Breast epithelium (tissue), 4 donors: ENCODE measurements at regions not wholly inside any gene's neighbourhood (a gene's known extent, or its start where the extent isn't known, plus 50 kb on each side); places are given as distances from the start of the nearest gene placed in this dataset.

Experiments
- DNase-seq, 2 donors: peaks; one replicate each; pipeline ENCODE4 v3.0.0-alpha.2; 2019; ENCODE audit warnings: low spot score in 2 of 2
- H3K27ac ChIP-seq, 2 donors: fragments of 200-600 bp; sonication (generic) in 1 of 2; one replicate each; pipeline ENCODE4 v1.5.1; 2016 to 2019; ENCODE audit warnings: mild to moderate bottlenecking in 1 of 2
- H3K27me3 ChIP-seq, 2 donors: fragments of 200-600 bp; sonication (generic) in 1 of 2; one replicate each; pipeline versions ENCODE4 v1.5.1 to v1.6.0; 2017 to 2019; ENCODE audit warnings: control low read depth in 1 of 2, mild to moderate bottlenecking in 1 of 2
- H3K36me3 ChIP-seq: fragments of 200-600 bp; one replicate; pipeline ENCODE4 v1.5.1; 2019
- H3K4me1 ChIP-seq, 2 donors: fragments of 200-600 bp; sonication (generic); one replicate each; pipeline ENCODE4 v1.5.1; 2016 to 2019; ENCODE audit warnings: control low read depth in 1 of 2
- H3K4me3 ChIP-seq, 3 donors: fragments of 200-600 bp; sonication (generic); 1 replicate in 2 of 3; 2 replicates in 1 of 3; pipeline ENCODE4 v1.5.1; 2016 to 2019; ENCODE audit warnings: mild to moderate bottlenecking in 3 of 3, moderate library complexity in 2 of 3
- H3K9me3 ChIP-seq, 2 donors: fragments of 200-600 bp; sonication (generic) in 1 of 2; one replicate each; pipeline ENCODE4 v1.5.1; 2016 to 2019; ENCODE audit warnings: control low read depth in 1 of 2
- POLR2A ChIP-seq: fragments of 450-650 bp; IDR thresholded peaks from one replicate; pipeline ENCODE4 v1.6.1; 2016; ENCODE audit warnings: antibody characterized with exemption, mild to moderate bottlenecking, moderate library complexity
- POLR2AphosphoS5 ChIP-seq, 3 donors: sonication (generic); formaldehyde crosslinking; IDR thresholded peaks; one replicate each; pipeline ENCODE4 v1.6.1; 2017; ENCODE audit warnings: antibody characterized with exemption in 3 of 3
- intact Hi-C: fragments of 100-400 bp; cut with DNase I; formaldehyde crosslinking; loops from one replicate; pipeline ENCODE4 v1.15.1; 2023; ENCODE audit warnings: low total_unique reads
- TF ChIP-seq, protein P1 (sequence below), 3 donors: fragments of 450-650 bp; IDR thresholded peaks; one replicate each; pipeline ENCODE4 v1.5.1; 2016 to 2017; ENCODE audit warnings: antibody characterized with exemption in 3 of 3, mild to moderate bottlenecking in 3 of 3, moderate library complexity in 3 of 3

DNA sequence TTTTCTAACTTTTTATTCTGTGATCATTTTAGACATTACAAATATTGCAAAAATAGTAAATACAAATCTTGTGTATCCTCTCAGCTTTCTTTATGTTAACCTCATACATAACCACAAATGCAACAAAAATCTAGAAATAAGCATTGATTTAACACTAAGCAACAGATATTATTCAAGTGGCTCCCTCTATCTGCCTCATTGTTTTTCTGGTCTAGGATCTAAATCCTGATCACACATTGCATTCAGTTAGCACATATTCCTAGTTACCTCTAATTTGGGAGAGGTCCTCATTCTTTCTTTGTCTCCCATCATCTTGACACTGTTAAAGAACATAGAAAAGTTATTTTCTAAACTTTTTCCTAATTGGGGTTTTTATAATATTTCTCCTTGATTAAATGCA lies 1126.0 kb downstream of the ROBO2 start:
- TF ChIP-seq POLR2A (no peak), POLR2AphosphoS5 (IDR thresholded peaks at IDR 0.05) (no peak)
- TF ChIP-seq, protein P1, sequence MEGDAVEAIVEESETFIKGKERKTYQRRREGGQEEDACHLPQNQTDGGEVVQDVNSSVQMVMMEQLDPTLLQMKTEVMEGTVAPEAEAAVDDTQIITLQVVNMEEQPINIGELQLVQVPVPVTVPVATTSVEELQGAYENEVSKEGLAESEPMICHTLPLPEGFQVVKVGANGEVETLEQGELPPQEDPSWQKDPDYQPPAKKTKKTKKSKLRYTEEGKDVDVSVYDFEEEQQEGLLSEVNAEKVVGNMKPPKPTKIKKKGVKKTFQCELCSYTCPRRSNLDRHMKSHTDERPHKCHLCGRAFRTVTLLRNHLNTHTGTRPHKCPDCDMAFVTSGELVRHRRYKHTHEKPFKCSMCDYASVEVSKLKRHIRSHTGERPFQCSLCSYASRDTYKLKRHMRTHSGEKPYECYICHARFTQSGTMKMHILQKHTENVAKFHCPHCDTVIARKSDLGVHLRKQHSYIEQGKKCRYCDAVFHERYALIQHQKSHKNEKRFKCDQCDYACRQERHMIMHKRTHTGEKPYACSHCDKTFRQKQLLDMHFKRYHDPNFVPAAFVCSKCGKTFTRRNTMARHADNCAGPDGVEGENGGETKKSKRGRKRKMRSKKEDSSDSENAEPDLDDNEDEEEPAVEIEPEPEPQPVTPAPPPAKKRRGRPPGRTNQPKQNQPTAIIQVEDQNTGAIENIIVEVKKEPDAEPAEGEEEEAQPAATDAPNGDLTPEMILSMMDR (IDR thresholded peaks at IDR 0.05): no peak
- no peaks in the 10 kb centered on the region for H3K27me3 ChIP-seq
- H3K4me3 ChIP-seq: no peak overlapping the region
- intact Hi-C loops: no loop called here
- H3K27ac ChIP-seq: no peak overlapping the region
- DNase-seq: no peak
- no peaks in the 10 kb centered on the region for H3K4me1 ChIP-seq
- H3K36me3 ChIP-seq: no peaks in the 10 kb centered on the region
- no peaks in the 10 kb centered on the region for H3K9me3 ChIP-seq

DNA sequence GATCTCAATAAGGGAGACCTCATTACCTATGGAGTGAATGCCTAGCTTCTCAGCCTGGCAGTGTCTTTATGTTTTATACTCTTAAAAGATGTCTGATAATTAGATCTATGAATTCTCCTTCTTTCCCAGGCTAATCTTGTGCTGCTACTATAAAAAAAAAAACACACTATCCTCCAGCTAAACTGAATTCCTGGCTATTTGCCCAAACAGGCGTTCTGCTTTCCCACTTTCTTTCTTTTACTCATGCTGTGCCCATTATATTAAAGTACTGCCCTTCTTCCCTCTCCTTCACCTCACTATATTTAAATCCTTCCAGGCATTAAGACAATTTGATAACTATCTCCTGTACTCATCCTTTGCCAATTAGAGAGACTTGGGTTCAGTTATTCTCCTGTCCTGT lies 1134.9 kb downstream of the ROBO2 start:
- intact Hi-C loops: no loop called here
- H3K27me3 ChIP-seq: no peaks in the 10 kb centered on the region
- H3K27ac ChIP-seq: no peak overlapping the region
- DNase-seq: no peak
- TF ChIP-seq, protein P1 (IDR thresholded peaks at IDR 0.05): no peak
- H3K4me1 ChIP-seq: no peaks in the 10 kb centered on the region
- no peaks in the 10 kb centered on the region for H3K36me3 ChIP-seq
- H3K9me3 ChIP-seq: no peaks in the 10 kb centered on the region
- no peak overlapping the region for H3K4me3 ChIP-seq

DNA sequence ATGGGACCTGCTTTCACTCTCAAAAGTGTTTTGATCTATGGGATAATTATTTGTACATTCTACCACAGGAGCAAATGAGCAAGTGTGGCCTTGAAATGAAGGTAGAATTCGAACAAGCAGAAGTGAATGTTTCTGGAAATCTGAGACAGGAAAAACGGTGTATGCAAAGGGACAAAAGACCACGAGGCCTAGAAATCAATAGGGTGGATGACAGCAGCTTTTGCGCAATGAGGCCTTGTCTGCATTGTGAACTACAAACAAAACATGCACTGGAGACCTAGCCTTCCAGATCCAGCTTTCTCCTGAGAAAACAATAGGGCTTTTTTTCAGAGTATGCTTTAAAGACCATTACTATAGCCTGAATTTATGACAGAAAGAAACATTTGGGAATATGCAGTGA lies 1137.0 kb downstream of the ROBO2 start:
- TF ChIP-seq POLR2AphosphoS5 (IDR thresholded peaks at IDR 0.05) (no peak), POLR2A (no peak)
- TF ChIP-seq, protein P1 (IDR thresholded peaks at IDR 0.05): no peak
- H3K4me1 ChIP-seq: no peaks in the 10 kb centered on the region
- no peak overlapping the region for H3K27ac ChIP-seq
- no peak overlapping the region for H3K4me3 ChIP-seq
- intact Hi-C loops: no loop called here
- no peak for DNase-seq
- no peaks in the 10 kb centered on the region for H3K27me3 ChIP-seq
- H3K9me3 ChIP-seq: no peaks in the 10 kb centered on the region
- no peaks in the 10 kb centered on the region for H3K36me3 ChIP-seq

DNA sequence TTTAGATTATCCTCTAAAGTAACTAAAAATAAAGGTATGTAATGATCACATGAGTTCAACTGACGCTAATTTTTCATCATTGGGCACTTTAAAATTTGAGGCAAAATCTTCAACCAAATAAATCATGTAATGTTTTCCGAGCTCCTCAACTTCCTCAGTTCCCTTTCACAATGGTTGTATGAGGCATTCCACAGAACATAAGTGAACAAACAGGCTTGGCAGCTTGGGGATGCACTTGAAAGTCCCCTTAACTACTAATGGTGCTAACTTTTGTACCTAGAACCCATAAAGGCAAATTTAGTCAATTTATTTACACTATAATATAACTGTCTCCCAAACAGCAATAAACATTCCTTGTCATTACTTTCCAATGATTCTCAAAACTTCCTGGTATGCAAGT lies 1137.9 kb downstream of the ROBO2 start:
- no peak overlapping the region for H3K4me3 ChIP-seq
- H3K4me1 ChIP-seq: no peaks in the 10 kb centered on the region
- H3K36me3 ChIP-seq: no peaks in the 10 kb centered on the region
- no peak for DNase-seq
- intact Hi-C loops: no loop called here
- H3K27ac ChIP-seq: no peak overlapping the region
- TF ChIP-seq POLR2A: no peak
- TF ChIP-seq POLR2AphosphoS5 (IDR thresholded peaks at IDR 0.05): no peak
- TF ChIP-seq, protein P1 (IDR thresholded peaks at IDR 0.05): no peak
- no peaks in the 10 kb centered on the region for H3K9me3 ChIP-seq
- H3K27me3 ChIP-seq: no peaks in the 10 kb centered on the region

- Histone ChIP-seq H3K27ac (no peak overlapping the region), H3K27me3 (no peaks in the 10 kb centered on the region), H3K4me1 (no peaks in the 10 kb centered on the region), H3K9me3 (no peaks in the 10 kb centered on the region), H3K36me3 (no peaks in the 10 kb centered on the region), H3K4me3 (no peak overlapping the region)
- DNase-seq: no peak
- intact Hi-C loops: no loop called here
- TF ChIP-seq POLR2AphosphoS5 (IDR thresholded peaks at IDR 0.05) (no peak), POLR2A (no peak)
- TF ChIP-seq, protein P1 (IDR thresholded peaks at IDR 0.05): no peak
Measured at GRCh38 chr3:78178209-78178608, 1138.3 kb downstream of the ROBO2 start.
